ENCODE measurements at regions not wholly inside any gene's neighbourhood (a gene's known extent, or its start where the extent isn't known, plus 50 kb on each side); places are given as distances from the start of the nearest gene placed in this dataset.

GRCh38 chr11:97202613-97203292 is 812.9 kb downstream of the JRKL start:
- TF ChIP-seq CTCF (IDR thresholded peaks at IDR 0.05) (no peak), POLR2A (IDR thresholded peaks at IDR 0.05) (no peak)

Data from Peyer's patch (tissue), 4 donors.